HG03342 (cell line): ENCODE measurements at regions not wholly inside any gene's neighbourhood (a gene's known extent, or its start where the extent isn't known, plus 50 kb on each side); places are given as distances from the start of the nearest gene placed in this dataset.

Experiments
- ATAC-seq: cut with Tn5 transposase; IDR thresholded peaks from one replicate; pipeline ENCODE4 v1.9.1; 2021; ENCODE audit warnings: mild to moderate bottlenecking, moderate library complexity; ENCODE audit not compliant: unreplicated experiment

GRCh38 chr2:220980966-220981675 lies 591.0 kb downstream of the EPHA4 start:
- no peak for ATAC-seq

- ATAC-seq, result no peak
These were observed 590.2 kb downstream of the EPHA4 start for GRCh38 chr2:220981926-220982325.

GRCh38 chr2:220985561-220985960 lies 586.5 kb downstream of the EPHA4 start:
- no peak for ATAC-seq

- no peak for ATAC-seq
These were observed 584.3 kb downstream of the EPHA4 start for GRCh38 chr2:220987839-220988238.

- ATAC-seq, result no peak
These were observed 580.1 kb downstream of the EPHA4 start for GRCh38 chr2:220991972-220992371.

GRCh38 chr2:220994846-220995245 lies 577.3 kb downstream of the EPHA4 start:
- no peak for ATAC-seq

- ATAC-seq, result no peak
These were observed 576.5 kb downstream of the EPHA4 start for GRCh38 chr2:220995581-220995980.

GRCh38 chr2:220998156-220998555 lies 573.9 kb downstream of the EPHA4 start:
- ATAC-seq, result no peak

GRCh38 chr2:220999356-220999755 lies 572.7 kb downstream of the EPHA4 start:
- no peak for ATAC-seq

GRCh38 chr2:221001381-221001801 lies 570.7 kb downstream of the EPHA4 start:
- ATAC-seq, result no peak

- no peak for ATAC-seq
These were observed 569.9 kb downstream of the EPHA4 start for GRCh38 chr2:221002101-221002685.

- no peak for ATAC-seq
These were observed 566.8 kb downstream of the EPHA4 start for GRCh38 chr2:221005338-221005737.

- no peak for ATAC-seq
These were observed 566.0 kb downstream of the EPHA4 start for GRCh38 chr2:221006084-221006483.

GRCh38 chr2:221016551-221016950 lies 555.6 kb downstream of the EPHA4 start:
- no peak for ATAC-seq

- ATAC-seq, result no peak
These were observed 553.8 kb downstream of the EPHA4 start for GRCh38 chr2:221018262-221018661.

- ATAC-seq, result no peak
These were observed 552.4 kb downstream of the EPHA4 start for GRCh38 chr2:221019668-221020067.

- no peak for ATAC-seq
These were observed 549.5 kb downstream of the EPHA4 start for GRCh38 chr2:221022554-221022953.

GRCh38 chr2:221025398-221025797 lies 546.7 kb downstream of the EPHA4 start:
- ATAC-seq, result no peak

GRCh38 chr2:221034026-221034701 lies 537.9 kb downstream of the EPHA4 start:
- no peak for ATAC-seq

GRCh38 chr2:221034973-221035372 lies 537.1 kb downstream of the EPHA4 start:
- no peak for ATAC-seq

GRCh38 chr2:221042926-221043325 lies 529.2 kb downstream of the EPHA4 start:
- no peak for ATAC-seq

GRCh38 chr2:221044781-221045180 lies 527.3 kb downstream of the EPHA4 start:
- ATAC-seq, result no peak
